HG02588 (cell line): ENCODE measurements at regions not wholly inside any gene's neighbourhood (a gene's known extent, or its start where the extent isn't known, plus 50 kb on each side); places are given as distances from the start of the nearest gene placed in this dataset.

ENCODE experiments used
- ATAC-seq: cut with Tn5 transposase; IDR thresholded peaks from one replicate; pipeline ENCODE4 v1.9.1; 2021; ENCODE audit warnings: mild to moderate bottlenecking, moderate library complexity; ENCODE audit not compliant: unreplicated experiment

GRCh38 chr5:45195026-45195425 lies 386.3 kb downstream of the MRPS30 start:
- ATAC-seq, result no peak
